ENCODE measurements at regions not wholly inside any gene's neighbourhood (a gene's known extent, or its start where the extent isn't known, plus 50 kb on each side); places are given as distances from the start of the nearest gene placed in this dataset.

- no peak for TF ChIP-seq EGR1 (IDR thresholded peaks at IDR 0.05)
- no peak for TF ChIP-seq CEBPB (IDR thresholded peaks at IDR 0.05)
Measured at GRCh38 chr2:234834228-234834923, 117.4 kb upstream of the SH3BP4 start.
